ENCODE measurements at regions not wholly inside any gene's neighbourhood (a gene's known extent, or its start where the extent isn't known, plus 50 kb on each side); places are given as distances from the start of the nearest gene placed in this dataset.
A peak's percentile ranks its signal among the peaks of the same experiment; 100 is the strongest.
"Not testable (repeated sequence)": the region's sequence is repeated elsewhere in the genome, so short reads cannot be mapped to it uniquely, and the experiment has no call there.

GRCh38 chr6:44042261-44042988, 84.8 kb downstream of the MRPL14 start:
- H3K4me1 ChIP-seq (ENCODE audit: control insufficient read depth, insufficient read depth, low read length): peaks cover 26% of the 10 kb centered on the region
- no peaks in the 10 kb centered on the region for H3K9me3 ChIP-seq (ENCODE audit: control insufficient read depth, insufficient read depth, low read length)
- no peak overlapping the region for H3K9ac ChIP-seq (ENCODE audit: low read depth, low read length)
- no peaks in the 10 kb centered on the region for H3K36me3 ChIP-seq (ENCODE audit: control insufficient read depth, insufficient read depth, low read length)
- H3K27ac ChIP-seq (ENCODE audit: low read depth, low read length): peak overlapping the region; percentile 84
- no peaks in the 10 kb centered on the region for H3K27me3 ChIP-seq (ENCODE audit: control insufficient read depth, insufficient read depth, low read length)
- H3K4me3 ChIP-seq (ENCODE audit: low read depth, low read length): no peak overlapping the region

GRCh38 chr6:44041461-44042260, 85.6 kb downstream of the MRPL14 start:
- H3K4me3 ChIP-seq (ENCODE audit: low read depth, low read length): no peak overlapping the region
- H3K9ac ChIP-seq (ENCODE audit: low read depth, low read length): no peak overlapping the region
- H3K36me3 ChIP-seq (ENCODE audit: control insufficient read depth, insufficient read depth, low read length): no peaks in the 10 kb centered on the region
- no peaks in the 10 kb centered on the region for H3K27me3 ChIP-seq (ENCODE audit: control insufficient read depth, insufficient read depth, low read length)
- no peaks in the 10 kb centered on the region for H3K9me3 ChIP-seq (ENCODE audit: control insufficient read depth, insufficient read depth, low read length)
- peaks cover 26% of the 10 kb centered on the region for H3K4me1 ChIP-seq (ENCODE audit: control insufficient read depth, insufficient read depth, low read length)
- H3K27ac ChIP-seq (ENCODE audit: low read depth, low read length): peak overlapping the region; percentile 84

- no peak overlapping the region for H3K27ac ChIP-seq (ENCODE audit: low read depth, low read length)
- H3K9ac ChIP-seq (ENCODE audit: low read depth, low read length): no peak overlapping the region
- no peaks in the 10 kb centered on the region for H3K36me3 ChIP-seq (ENCODE audit: control insufficient read depth, insufficient read depth, low read length)
- no peaks in the 10 kb centered on the region for H3K9me3 ChIP-seq (ENCODE audit: control insufficient read depth, insufficient read depth, low read length)
- peaks cover 26% of the 10 kb centered on the region for H3K4me1 ChIP-seq (ENCODE audit: control insufficient read depth, insufficient read depth, low read length)
- no peak overlapping the region for H3K4me3 ChIP-seq (ENCODE audit: low read depth, low read length)
- H3K27me3 ChIP-seq (ENCODE audit: control insufficient read depth, insufficient read depth, low read length): no peaks in the 10 kb centered on the region
Measured at GRCh38 chr6:44040786-44041185, 86.5 kb downstream of the MRPL14 start.

- Histone ChIP-seq H3K9me3 (ENCODE audit: control insufficient read depth, insufficient read depth, low read length) (no peaks in the 10 kb centered on the region), H3K27me3 (ENCODE audit: control insufficient read depth, insufficient read depth, low read length) (no peaks in the 10 kb centered on the region), H3K4me3 (ENCODE audit: low read depth, low read length) (no peak overlapping the region), H3K4me1 (ENCODE audit: control insufficient read depth, insufficient read depth, low read length) (peaks cover 26% of the 10 kb centered on the region), H3K9ac (ENCODE audit: low read depth, low read length) (no peak overlapping the region), H3K36me3 (ENCODE audit: control insufficient read depth, insufficient read depth, low read length) (no peaks in the 10 kb centered on the region), H3K27ac (ENCODE audit: low read depth, low read length) (no peak overlapping the region)
Measured at GRCh38 chr6:44039839-44040350, 87.4 kb downstream of the MRPL14 start.

DNA sequence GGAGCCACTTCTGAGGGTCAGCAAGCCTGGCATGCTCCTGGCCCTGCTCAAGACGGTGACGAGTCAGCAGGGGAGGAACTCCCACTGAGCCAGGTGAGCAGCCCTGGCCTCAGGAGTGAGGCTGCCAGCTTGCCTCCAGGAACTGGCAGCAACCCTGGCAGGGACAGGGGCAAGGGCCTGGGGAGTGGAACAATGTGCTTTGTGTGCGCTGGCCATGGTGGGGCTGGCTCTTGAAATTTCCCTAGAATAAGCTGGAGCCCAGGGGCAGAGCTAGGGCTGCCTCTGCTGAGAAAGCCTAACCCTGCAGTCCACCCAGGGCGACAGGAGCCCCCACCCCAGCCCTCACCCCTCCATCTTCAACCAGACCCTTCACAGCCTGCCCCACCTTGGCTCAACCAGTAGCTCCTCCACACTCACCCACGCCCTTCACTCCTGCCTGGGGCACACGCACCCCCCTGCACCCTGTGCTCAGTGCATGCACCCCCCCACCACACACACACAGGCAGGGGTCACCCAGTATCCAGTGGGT, 88.0 kb downstream of the MRPL14 start:
- H3K4me1 ChIP-seq (ENCODE audit: control insufficient read depth, insufficient read depth, low read length): peaks cover 26% of the 10 kb centered on the region
- H3K9me3 ChIP-seq (ENCODE audit: control insufficient read depth, insufficient read depth, low read length): no peaks in the 10 kb centered on the region
- H3K27ac ChIP-seq (ENCODE audit: low read depth, low read length): no peak overlapping the region
- H3K9ac ChIP-seq (ENCODE audit: low read depth, low read length): no peak overlapping the region
- no peaks in the 10 kb centered on the region for H3K27me3 ChIP-seq (ENCODE audit: control insufficient read depth, insufficient read depth, low read length)
- H3K4me3 ChIP-seq (ENCODE audit: low read depth, low read length): no peak overlapping the region
- H3K36me3 ChIP-seq (ENCODE audit: control insufficient read depth, insufficient read depth, low read length): no peaks in the 10 kb centered on the region

DNA sequence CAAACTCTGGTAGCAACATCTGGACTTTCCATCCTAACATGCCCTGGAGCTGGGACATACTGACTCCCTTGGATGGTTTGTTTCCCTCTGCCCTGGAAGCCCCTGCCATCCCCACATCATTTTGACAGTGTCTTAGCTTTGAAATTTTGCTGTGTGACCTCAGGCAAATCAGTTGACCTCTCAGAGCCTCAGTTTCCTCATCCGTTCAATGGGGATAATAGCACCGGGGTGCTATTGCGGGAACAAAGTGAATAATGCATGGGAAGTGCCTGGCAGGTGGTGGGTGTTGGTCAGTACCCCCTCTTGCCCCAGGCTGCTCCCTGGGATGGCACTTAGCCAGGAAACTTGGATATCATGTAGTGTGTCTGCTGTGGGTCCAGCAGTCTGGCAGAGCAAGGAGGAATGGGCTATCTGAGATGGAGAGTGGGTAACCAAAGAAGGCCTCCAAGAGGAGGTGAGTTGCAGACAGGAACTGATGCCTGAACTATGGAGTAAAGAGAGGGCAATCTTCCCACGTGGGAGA, 88.6 kb downstream of the MRPL14 start:
- Histone ChIP-seq H3K27me3 (ENCODE audit: control insufficient read depth, insufficient read depth, low read length) (no peaks in the 10 kb centered on the region), H3K9ac (ENCODE audit: low read depth, low read length) (no peak overlapping the region), H3K4me1 (ENCODE audit: control insufficient read depth, insufficient read depth, low read length) (peaks cover 24% of the 10 kb centered on the region), H3K36me3 (ENCODE audit: control insufficient read depth, insufficient read depth, low read length) (no peaks in the 10 kb centered on the region), H3K27ac (ENCODE audit: low read depth, low read length) (no peak overlapping the region), H3K9me3 (ENCODE audit: control insufficient read depth, insufficient read depth, low read length) (no peaks in the 10 kb centered on the region), H3K4me3 (ENCODE audit: low read depth, low read length) (no peak overlapping the region)

GRCh38 chr6:44037847-44038542, 89.3 kb downstream of the MRPL14 start:
- no peak overlapping the region for H3K4me3 ChIP-seq (ENCODE audit: low read depth, low read length)
- H3K9me3 ChIP-seq (ENCODE audit: control insufficient read depth, insufficient read depth, low read length): no peaks in the 10 kb centered on the region
- no peak overlapping the region for H3K9ac ChIP-seq (ENCODE audit: low read depth, low read length)
- H3K27me3 ChIP-seq (ENCODE audit: control insufficient read depth, insufficient read depth, low read length): no peaks in the 10 kb centered on the region
- peaks cover 18% of the 10 kb centered on the region for H3K4me1 ChIP-seq (ENCODE audit: control insufficient read depth, insufficient read depth, low read length)
- H3K27ac ChIP-seq (ENCODE audit: low read depth, low read length): no peak overlapping the region
- H3K36me3 ChIP-seq (ENCODE audit: control insufficient read depth, insufficient read depth, low read length): no peaks in the 10 kb centered on the region

GRCh38 chr6:44037276-44037675, 90.0 kb downstream of the MRPL14 start:
- H3K27me3 ChIP-seq (ENCODE audit: control insufficient read depth, insufficient read depth, low read length); H3K27ac ChIP-seq (ENCODE audit: low read depth, low read length); H3K4me3 ChIP-seq (ENCODE audit: low read depth, low read length); H3K36me3 ChIP-seq (ENCODE audit: control insufficient read depth, insufficient read depth, low read length); H3K9ac ChIP-seq (ENCODE audit: low read depth, low read length); H3K9me3 ChIP-seq (ENCODE audit: control insufficient read depth, insufficient read depth, low read length): not testable (repeated sequence)
- H3K4me1 ChIP-seq (ENCODE audit: control insufficient read depth, insufficient read depth, low read length): peaks cover 16% of the 10 kb centered on the region

- H3K27ac ChIP-seq (ENCODE audit: low read depth, low read length): no peak overlapping the region
- H3K4me1 ChIP-seq (ENCODE audit: control insufficient read depth, insufficient read depth, low read length): peaks cover 13% of the 10 kb centered on the region
- no peaks in the 10 kb centered on the region for H3K9me3 ChIP-seq (ENCODE audit: control insufficient read depth, insufficient read depth, low read length)
- H3K27me3 ChIP-seq (ENCODE audit: control insufficient read depth, insufficient read depth, low read length): no peaks in the 10 kb centered on the region
- H3K36me3 ChIP-seq (ENCODE audit: control insufficient read depth, insufficient read depth, low read length): no peaks in the 10 kb centered on the region
- H3K9ac ChIP-seq (ENCODE audit: low read depth, low read length): no peak overlapping the region
- no peak overlapping the region for H3K4me3 ChIP-seq (ENCODE audit: low read depth, low read length)
Measured at GRCh38 chr6:44036699-44037101, 90.6 kb downstream of the MRPL14 start.

DNA sequence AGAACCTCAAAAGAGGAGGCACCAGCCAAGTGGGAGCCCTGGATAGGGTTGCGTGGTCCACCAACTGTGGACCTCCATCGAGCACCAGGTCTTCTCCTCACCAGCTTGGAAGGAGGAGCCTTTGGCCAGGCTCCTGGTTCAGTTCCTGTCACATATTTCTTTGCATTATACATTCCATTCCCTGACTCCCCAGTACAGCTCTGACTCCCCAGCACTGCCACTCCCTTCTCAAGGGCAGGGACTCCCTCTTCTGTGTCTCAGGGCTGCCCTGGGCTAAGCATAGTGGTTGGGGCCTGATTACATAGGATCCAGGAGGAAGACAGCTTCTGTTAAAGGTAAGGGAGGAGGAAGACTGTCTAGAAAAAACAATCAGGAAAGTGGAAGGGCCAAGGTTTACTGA, 91.1 kb downstream of the MRPL14 start:
- Histone ChIP-seq H3K4me3 (ENCODE audit: low read depth, low read length) (no peak overlapping the region), H3K27me3 (ENCODE audit: control insufficient read depth, insufficient read depth, low read length) (no peaks in the 10 kb centered on the region), H3K4me1 (ENCODE audit: control insufficient read depth, insufficient read depth, low read length) (peaks cover 8% of the 10 kb centered on the region), H3K9me3 (ENCODE audit: control insufficient read depth, insufficient read depth, low read length) (no peaks in the 10 kb centered on the region), H3K27ac (ENCODE audit: low read depth, low read length) (no peak overlapping the region), H3K36me3 (ENCODE audit: control insufficient read depth, insufficient read depth, low read length) (no peaks in the 10 kb centered on the region), H3K9ac (ENCODE audit: low read depth, low read length) (no peak overlapping the region)

Measured in HUES48 (cell line).